RPMI8226 (cell line): ENCODE measurements at regions not wholly inside any gene's neighbourhood (a gene's known extent, or its start where the extent isn't known, plus 50 kb on each side); places are given as distances from the start of the nearest gene placed in this dataset.
"Not testable (repeated sequence)": the region's sequence is repeated elsewhere in the genome, so short reads cannot be mapped to it uniquely, and the experiment has no call there.

ENCODE experiments used
- DNase-seq: peaks from one replicate; pipeline ENCODE4 v3.0.0-alpha.2; 2015

DNA sequence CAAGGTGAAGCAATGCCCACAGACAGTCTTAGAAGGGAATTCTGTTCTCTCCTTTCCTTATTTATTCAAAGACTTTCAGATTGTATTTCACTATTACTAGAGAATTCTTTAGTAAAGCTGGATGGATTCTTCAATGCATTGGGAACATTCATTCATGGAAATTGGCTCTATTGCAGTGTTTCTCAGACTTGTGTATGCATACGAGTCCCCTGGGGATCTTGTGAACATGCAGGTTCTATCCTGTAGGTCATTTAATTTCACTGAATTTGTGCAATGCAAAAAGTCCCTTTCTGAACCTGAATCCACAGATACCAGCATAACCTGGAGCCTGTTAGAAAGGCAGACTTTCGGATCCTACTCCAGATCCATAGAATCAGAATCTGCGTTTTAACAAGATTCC is 160.9 kb upstream of the AHI1 start:
- DNase-seq: no peak

- DNase-seq: no peak
Observed at GRCh38 chr6:135658916-135659315, 161.4 kb upstream of the AHI1 start.

- no peak for DNase-seq
Observed at GRCh38 chr6:135664527-135664926, 167.0 kb upstream of the AHI1 start.

DNA sequence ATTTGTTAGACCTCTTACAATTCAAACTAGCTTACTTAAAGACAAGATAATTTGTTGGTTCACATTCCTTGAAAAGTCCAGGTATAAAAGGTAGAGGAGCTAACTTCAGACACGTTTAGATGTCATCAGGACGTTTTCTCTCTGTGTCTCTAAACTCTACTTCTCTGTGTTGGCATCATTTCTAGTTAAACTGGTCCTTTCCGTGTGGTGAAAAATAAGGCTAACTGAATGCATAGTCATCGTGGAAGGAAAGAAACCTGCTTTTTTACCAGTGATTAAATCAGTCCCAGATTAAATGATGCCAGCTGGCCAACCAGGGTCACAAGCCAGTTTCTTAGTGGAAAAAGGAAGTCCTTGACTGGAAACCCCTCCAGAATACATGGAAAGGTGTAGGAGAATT is 168.4 kb upstream of the AHI1 start:
- DNase-seq: no peak

- DNase-seq: no peak
Observed at GRCh38 chr6:135667691-135668455, 170.3 kb upstream of the AHI1 start.

DNA sequence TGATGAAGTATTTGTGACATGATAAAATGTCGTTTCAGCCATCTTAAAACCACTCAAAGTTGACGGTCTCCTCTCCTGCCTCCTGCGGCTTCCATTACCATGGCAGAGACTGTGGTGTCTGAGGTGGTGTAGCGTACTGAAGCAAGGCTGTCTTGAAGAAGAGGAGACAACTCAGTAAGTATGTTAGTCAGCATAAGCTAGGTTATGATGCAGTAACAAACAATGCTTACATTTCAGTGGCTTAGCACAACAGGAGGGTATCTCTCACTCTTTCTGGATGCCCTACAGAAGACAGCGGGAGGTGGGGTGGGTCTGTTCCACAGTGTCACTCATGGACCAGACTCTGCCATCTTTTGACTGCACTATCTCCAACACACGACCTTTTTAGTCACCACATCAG is 174.7 kb upstream of the AHI1 start:
- DNase-seq: no peak

GRCh38 chr6:135673501-135674309 is 176.2 kb upstream of the AHI1 start:
- DNase-seq: no peak

- DNase-seq: no peak
Observed at GRCh38 chr6:135675026-135675425, 176.5 kb upstream of the PDE7B start.

DNA sequence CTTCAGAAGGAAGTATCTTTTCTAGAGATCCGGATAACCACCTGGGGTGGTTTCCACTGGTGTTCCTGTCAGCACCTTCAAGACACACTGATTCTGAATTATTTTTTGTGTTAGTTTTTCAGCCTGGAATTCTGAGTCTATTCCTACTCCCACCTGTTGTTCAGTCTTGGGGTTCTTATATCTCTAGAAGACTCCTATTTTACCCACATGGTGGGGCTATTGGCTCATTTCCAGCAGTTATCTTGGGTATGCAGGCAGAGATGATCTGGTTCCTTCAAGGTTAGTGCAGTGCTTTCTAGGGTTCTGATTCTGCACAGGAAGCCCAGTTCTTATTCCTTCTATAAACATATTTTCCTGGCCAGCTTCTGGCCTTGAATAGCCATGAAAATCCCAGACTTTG is 175.6 kb upstream of the PDE7B start:
- peak; percentile 16 for DNase-seq

GRCh38 chr6:135680964-135681913 is 170.3 kb upstream of the PDE7B start:
- DNase-seq: no peak

DNA sequence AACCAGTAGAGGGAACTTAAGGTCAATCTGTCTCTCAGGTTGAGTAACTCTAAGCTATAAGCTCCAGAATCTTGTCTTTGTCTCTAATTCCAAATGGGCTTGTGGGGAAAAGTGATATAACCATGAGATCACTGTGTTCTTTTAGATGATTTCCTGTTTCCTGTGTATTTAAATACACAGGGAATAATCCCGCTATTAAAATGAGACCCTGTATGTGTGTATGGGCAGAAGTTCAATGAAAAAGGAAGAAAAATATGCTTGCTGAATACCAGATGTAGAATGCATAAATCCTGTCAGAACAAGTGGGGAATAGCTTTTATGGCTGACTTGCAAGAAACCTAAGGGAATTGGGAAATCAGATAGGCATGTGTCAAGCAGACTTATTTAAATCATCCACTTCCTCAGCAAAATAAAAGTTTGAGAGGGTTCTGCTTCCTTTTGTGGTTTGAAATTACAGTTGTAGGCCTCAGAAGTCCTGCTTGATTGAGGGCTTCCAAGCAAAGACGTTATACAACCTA is 164.7 kb upstream of the PDE7B start:
- no peak for DNase-seq

GRCh38 chr6:135688476-135688875 is 163.0 kb upstream of the PDE7B start:
- not testable (repeated sequence) for DNase-seq

- DNase-seq: no peak
Observed at GRCh38 chr6:135692426-135692825, 159.1 kb upstream of the PDE7B start.

DNA sequence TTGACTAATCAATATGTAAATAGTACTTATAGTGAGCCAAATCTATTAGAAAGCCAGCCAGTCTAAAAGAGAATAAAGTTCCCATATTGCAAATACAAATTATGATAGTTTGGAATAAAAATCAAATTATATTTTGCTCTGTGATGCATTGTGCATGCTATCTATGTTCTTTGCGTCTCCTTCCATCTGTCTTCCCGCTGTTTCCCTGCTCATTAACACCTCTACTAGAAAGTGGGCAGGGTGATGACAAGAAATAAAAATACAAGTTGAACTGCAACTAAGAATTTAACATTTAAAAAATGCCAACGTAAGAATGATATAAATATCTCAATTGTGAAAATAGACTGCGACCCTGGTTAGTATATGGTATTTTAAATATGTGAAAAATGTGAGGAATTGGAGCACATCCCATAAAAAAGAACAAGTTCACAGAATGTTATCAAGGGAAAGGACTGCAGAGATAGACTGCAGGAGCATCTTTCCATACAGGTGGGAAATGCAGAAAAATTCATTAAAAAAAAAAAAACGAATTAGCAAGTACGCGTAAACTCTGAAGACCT is 157.6 kb upstream of the PDE7B start:
- DNase-seq: no peak

DNA sequence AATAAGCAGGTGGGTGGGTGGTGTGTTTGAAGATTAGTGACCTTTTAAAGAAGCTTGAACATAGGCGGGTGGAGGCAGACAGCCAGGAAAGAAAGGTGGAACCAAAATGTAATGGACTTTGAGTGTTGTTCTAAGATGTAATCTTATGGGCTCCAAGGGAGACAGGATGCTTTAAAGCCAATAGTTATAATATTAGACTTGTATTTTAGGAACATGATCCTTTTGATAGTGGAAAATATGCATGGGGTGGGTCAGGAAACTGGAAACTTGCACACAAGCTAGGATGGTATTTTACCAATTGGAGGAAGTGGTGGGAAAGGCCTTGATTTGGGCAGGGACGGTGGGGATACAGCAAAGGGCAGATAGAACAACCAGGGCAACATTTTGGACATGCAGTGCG is 151.8 kb upstream of the PDE7B start:
- DNase-seq: no peak

DNA sequence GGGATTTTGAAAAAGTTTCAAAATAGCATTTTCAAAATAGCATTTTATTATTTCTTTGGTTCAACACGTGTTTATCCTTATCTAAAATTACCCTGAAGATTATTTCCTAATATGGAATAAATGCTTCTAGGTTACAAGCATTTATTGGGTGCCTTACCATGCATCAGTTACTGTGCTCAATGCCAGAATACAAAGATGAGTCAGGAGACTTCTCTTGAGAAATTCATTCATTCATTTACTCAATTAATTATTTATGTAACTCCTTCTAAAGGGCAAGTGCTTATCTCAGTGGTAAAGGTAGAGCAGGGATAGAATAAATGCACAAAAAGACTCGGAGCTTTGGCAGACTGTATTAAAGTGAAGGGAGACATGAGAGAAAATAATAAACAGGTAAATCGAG is 150.1 kb upstream of the PDE7B start:
- no peak for DNase-seq

DNA sequence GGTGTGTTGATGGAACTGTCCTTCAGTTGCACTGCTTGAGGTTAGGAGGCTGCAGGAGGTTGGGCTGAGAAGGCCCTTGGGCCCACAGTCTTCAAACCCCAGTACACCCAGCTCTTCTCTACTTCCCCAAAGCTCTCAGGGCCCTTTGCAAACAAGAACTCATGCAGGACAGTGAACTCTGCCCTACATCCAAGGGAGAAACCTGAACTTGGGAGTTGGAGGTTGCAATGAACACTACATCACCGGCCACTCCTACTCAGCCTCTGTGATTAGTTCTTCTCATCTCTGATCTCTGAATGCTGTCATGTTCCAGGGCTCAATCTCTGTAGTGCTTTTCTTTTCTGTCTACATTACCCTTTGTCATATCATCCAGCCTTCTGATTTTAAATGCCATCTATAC is 148.5 kb upstream of the PDE7B start:
- no peak for DNase-seq

DNA sequence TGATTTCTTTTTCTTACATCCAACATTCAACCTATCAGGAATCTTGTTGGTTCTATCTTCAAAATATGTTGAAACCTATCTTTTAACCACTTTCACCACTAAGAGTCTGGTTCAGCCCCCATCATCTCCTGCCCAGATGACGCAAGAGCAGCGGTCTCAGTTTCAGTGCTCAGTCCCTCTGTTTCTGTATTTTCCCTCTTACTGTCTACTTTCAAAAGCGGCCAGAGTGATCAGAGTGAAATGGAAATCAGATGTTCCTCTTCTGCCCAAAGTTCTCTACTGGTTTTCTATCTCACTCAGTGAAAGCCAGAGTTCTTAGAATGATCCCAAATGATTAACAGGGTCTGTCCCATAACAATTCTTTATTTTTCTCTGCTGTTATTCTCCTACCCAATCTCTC is 147.9 kb upstream of the PDE7B start:
- DNase-seq: no peak

DNA sequence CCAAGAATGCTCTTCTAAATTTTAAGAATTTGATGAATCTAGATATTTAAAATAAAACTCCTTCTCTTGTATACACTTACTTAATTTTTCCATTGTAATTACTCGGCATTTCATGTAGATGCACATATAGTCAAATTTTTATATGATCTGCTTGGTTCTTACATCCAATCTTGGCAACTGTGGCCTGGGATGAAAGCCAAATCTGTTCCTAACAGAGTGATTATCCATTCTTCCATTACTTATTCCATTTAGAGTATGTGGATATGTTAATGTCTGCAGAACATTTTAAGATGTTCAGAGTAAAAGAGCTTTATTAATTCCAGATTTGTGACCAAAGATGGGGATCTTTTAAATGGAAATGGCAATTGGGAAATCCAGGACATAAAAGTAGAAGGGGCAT is 144.1 kb upstream of the PDE7B start:
- no peak for DNase-seq

GRCh38 chr6:135710042-135710441 is 141.5 kb upstream of the PDE7B start:
- DNase-seq: no peak

GRCh38 chr6:135722190-135722589 is 129.3 kb upstream of the PDE7B start:
- no peak for DNase-seq

- no peak for DNase-seq
Observed at GRCh38 chr6:135722679-135723078, 128.8 kb upstream of the PDE7B start.

GRCh38 chr6:135728589-135728988 is 122.9 kb upstream of the PDE7B start:
- DNase-seq: no peak
